ENCODE measurements at regions not wholly inside any gene's neighbourhood (a gene's known extent, or its start where the extent isn't known, plus 50 kb on each side); places are given as distances from the start of the nearest gene placed in this dataset.
A peak's percentile ranks its signal among the peaks of the same experiment; 100 is the strongest.
"Not testable (repeated sequence)": the region's sequence is repeated elsewhere in the genome, so short reads cannot be mapped to it uniquely, and the experiment has no call there.

- peak; percentile 72 for DNase-seq (ENCODE audit: low read depth)
Measured at GRCh38 chr6:74731204-74731603, 474.6 kb downstream of the COL12A1 start.

GRCh38 chr6:74720923-74721322 is 484.9 kb downstream of the COL12A1 start:
- DNase-seq (ENCODE audit: low read depth), result peak; percentile 4

GRCh38 chr6:74717591-74717990 is 488.3 kb downstream of the COL12A1 start:
- no peak for DNase-seq (ENCODE audit: low read depth)

GRCh38 chr6:74715355-74716085 is 490.3 kb downstream of the COL12A1 start:
- DNase-seq (ENCODE audit: low read depth), result peak; percentile 69

GRCh38 chr6:74713941-74714340 is 491.9 kb downstream of the COL12A1 start:
- no peak for DNase-seq (ENCODE audit: low read depth)

GRCh38 chr6:74705451-74705850 is 500.4 kb downstream of the COL12A1 start:
- no peak for DNase-seq (ENCODE audit: low read depth)

- not testable (repeated sequence) for DNase-seq (ENCODE audit: low read depth)
Measured at GRCh38 chr6:74704540-74704939, 501.3 kb downstream of the COL12A1 start.

- DNase-seq (ENCODE audit: low read depth), result no peak
Measured at GRCh38 chr6:74690365-74690764, 515.5 kb downstream of the COL12A1 start.

GRCh38 chr6:74689601-74690000 is 516.3 kb downstream of the COL12A1 start:
- DNase-seq (ENCODE audit: low read depth), result no peak

GRCh38 chr6:74677463-74677862 is 528.4 kb downstream of the COL12A1 start:
- DNase-seq (ENCODE audit: low read depth), result no peak

- DNase-seq (ENCODE audit: low read depth), result no peak
Measured at GRCh38 chr6:74676906-74677305, 528.9 kb downstream of the COL12A1 start.

- no peak for DNase-seq (ENCODE audit: low read depth)
Measured at GRCh38 chr6:74674377-74674776, 531.5 kb downstream of the COL12A1 start.

- DNase-seq (ENCODE audit: low read depth), result peak; percentile 65
Measured at GRCh38 chr6:74671558-74672025, 534.3 kb downstream of the COL12A1 start.

- no peak for DNase-seq (ENCODE audit: low read depth)
Measured at GRCh38 chr6:74658391-74658790, 547.5 kb downstream of the COL12A1 start.

GRCh38 chr6:74657931-74658330 is 547.9 kb downstream of the COL12A1 start:
- DNase-seq (ENCODE audit: low read depth), result no peak

GRCh38 chr6:74657011-74657410 is 548.8 kb downstream of the COL12A1 start:
- peak; percentile 43 for DNase-seq (ENCODE audit: low read depth)

- DNase-seq (ENCODE audit: low read depth), result no peak
Measured at GRCh38 chr6:74656453-74656852, 549.4 kb downstream of the COL12A1 start.

GRCh38 chr6:74654296-74654695 is 551.6 kb downstream of the COL12A1 start:
- no peak for DNase-seq (ENCODE audit: low read depth)

GRCh38 chr6:74651948-74652842 is 553.7 kb downstream of the COL12A1 start:
- no peak for DNase-seq (ENCODE audit: low read depth)

- no peak for DNase-seq (ENCODE audit: low read depth)
Measured at GRCh38 chr6:74650668-74651067, 555.2 kb downstream of the COL12A1 start.

- no peak for DNase-seq (ENCODE audit: low read depth)
Measured at GRCh38 chr6:74646461-74646860, 559.4 kb downstream of the COL12A1 start.

GRCh38 chr6:74645108-74645849 is 560.6 kb downstream of the COL12A1 start:
- DNase-seq (ENCODE audit: low read depth), result no peak

Data from HT1080 (cell line).